ENCODE measurements at regions not wholly inside any gene's neighbourhood (a gene's known extent, or its start where the extent isn't known, plus 50 kb on each side); places are given as distances from the start of the nearest gene placed in this dataset.

- TF ChIP-seq CTCF (conservative IDR thresholded peaks at IDR 0.05; ENCODE audit: low read depth, low read length), result no peak
- no peak for TF ChIP-seq EZH2 (IDR thresholded peaks at IDR 0.05; ENCODE audit: low read length, unreplicated experiment)
- TF ChIP-seq EZH2phosphoT487 (IDR thresholded peaks at IDR 0.05; ENCODE audit: borderline replicate concordance, low read length), result no peak
Measured at GRCh38 chr2:6683516-6683915, 182.2 kb downstream of the CMPK2 start.
